ENCODE measurements at regions not wholly inside any gene's neighbourhood (a gene's known extent, or its start where the extent isn't known, plus 50 kb on each side); places are given as distances from the start of the nearest gene placed in this dataset.

GRCh38 chr4:26139310-26139924 lies 181.4 kb upstream of the RBPJ start:
- TF ChIP-seq POLR2A (IDR thresholded peaks at IDR 0.05) (no peak), CTCF (IDR thresholded peaks at IDR 0.05) (no peak)
